GM21515 (cell line): ENCODE measurements at regions not wholly inside any gene's neighbourhood (a gene's known extent, or its start where the extent isn't known, plus 50 kb on each side); places are given as distances from the start of the nearest gene placed in this dataset.

Source experiments
- ATAC-seq: cut with Tn5 transposase; IDR thresholded peaks from one replicate; pipeline ENCODE4 v1.9.1; 2021; ENCODE audit not compliant: unreplicated experiment

DNA sequence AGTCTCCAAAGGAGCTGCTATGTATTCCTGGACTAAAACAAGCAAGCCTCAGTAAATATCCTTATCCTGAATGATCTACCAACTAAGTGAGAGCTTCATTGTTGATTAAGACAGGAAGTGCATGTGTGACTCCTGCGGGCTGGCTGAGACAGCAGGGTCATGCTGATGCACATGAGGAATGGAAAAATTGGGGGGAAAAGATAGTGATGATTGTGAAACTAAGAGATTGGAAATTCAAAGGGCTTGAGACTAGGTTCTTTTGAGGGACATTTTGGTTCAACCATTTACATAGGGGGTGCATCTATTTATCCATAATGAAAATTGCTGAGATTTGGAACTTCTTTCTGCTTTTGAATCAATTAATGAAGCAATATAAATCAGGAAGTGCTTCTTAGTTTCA, 61.1 kb upstream of the C1QTNF7 start:
- no peak for ATAC-seq

- ATAC-seq: no peak
Observed at GRCh38 chr4:15368856-15369255, 59.0 kb upstream of the C1QTNF7 start.

GRCh38 chr4:15370296-15370695, 57.5 kb upstream of the C1QTNF7 start:
- ATAC-seq: no peak

DNA sequence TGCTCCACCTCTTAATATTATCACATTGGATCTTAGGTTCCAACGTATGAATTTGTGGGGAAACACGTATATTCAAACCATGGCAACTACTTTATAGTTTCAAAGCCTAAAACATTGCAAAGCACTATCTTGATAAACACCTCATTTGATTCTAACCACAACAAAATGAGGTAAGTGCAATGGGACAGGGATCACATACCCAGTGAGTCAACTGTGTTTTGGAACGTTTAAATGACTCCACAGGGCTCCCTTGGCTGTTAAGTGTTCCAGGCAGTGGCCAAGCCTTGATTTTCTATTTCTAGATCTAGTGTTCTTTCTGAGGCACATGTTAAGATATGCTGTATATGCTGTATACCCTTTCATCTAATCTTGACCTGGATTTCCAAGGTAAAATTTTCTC, 54.5 kb upstream of the C1QTNF7 start:
- ATAC-seq: no peak

DNA sequence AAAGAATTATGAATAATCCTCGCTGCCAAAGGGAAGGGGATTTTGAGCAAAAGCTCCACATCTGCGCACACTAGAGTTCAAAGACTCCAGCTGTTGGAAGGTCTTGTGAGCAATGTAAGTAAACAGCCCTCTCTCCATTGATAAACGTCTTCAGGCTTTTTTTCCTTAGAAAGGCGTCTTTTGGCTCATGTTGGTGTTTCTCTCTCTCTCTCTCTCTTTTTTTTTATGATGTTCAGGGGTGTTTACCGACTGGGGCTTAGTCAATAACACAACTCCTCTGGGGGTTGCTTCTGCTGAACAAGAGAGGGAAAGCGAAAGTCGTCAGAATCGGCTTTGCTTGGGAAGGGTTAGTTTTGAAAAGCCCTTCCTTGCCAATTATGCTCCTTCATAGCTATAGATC, 53.2 kb upstream of the C1QTNF7 start:
- ATAC-seq: no peak

GRCh38 chr4:15375667-15376066, 52.2 kb upstream of the C1QTNF7 start:
- ATAC-seq: no peak

- no peak for ATAC-seq
Observed at GRCh38 chr4:15376145-15376544, 51.7 kb upstream of the C1QTNF7 start.

GRCh38 chr4:15376594-15376993, 51.2 kb upstream of the C1QTNF7 start:
- ATAC-seq: no peak
